WTC11 (cell line): ENCODE measurements at regions not wholly inside any gene's neighbourhood (a gene's known extent, or its start where the extent isn't known, plus 50 kb on each side); places are given as distances from the start of the nearest gene placed in this dataset.
A peak's percentile ranks its signal among the peaks of the same experiment; 100 is the strongest.

Experiments
- ATAC-seq: fragments of 200-7000 bp; cut with Tn5 transposase; 2 replicates; pipeline ENCODE4 v1.10.0; 2021; ENCODE audit warnings: mild to moderate bottlenecking, moderate library complexity
- CTCF ChIA-PET: fragments of 300-600 bp; sonication (Branson Sonifier 250); formaldehyde crosslinking; loops from one replicate; lab custom pipeline; 2021; ENCODE audit warnings: antibody characterized with exemption; lab: Charles Lee
- POLR2A ChIA-PET: fragments of 350-600 bp; sonication (Branson Sonifier 250); formaldehyde crosslinking; loops from one replicate; lab custom pipeline; 2021; ENCODE audit warnings: antibody characterized with exemption; lab: Charles Lee
- DNase-seq: peaks from one replicate; pipeline ENCODE4 v3.0.0; 2021; ENCODE audit warnings: low spot score
- H3K27ac Mint-ChIP-seq: 2 replicates; pipeline ENCODE4 v1.8.0; 2021; ENCODE audit warnings: mixed read lengths
- H3K27me3 Mint-ChIP-seq: 2 replicates; pipeline ENCODE4 v1.8.0; 2021; ENCODE audit warnings: low read depth, mild to moderate bottlenecking, moderate library complexity, mixed read lengths
- H3K36me3 Mint-ChIP-seq: 2 replicates; pipeline ENCODE4 v1.8.0; 2021; ENCODE audit warnings: mixed read lengths
- H3K4me1 Mint-ChIP-seq: 2 replicates; pipeline ENCODE4 v1.8.0; 2022; ENCODE audit warnings: mixed read lengths
- H3K4me3 Mint-ChIP-seq: 2 replicates; pipeline ENCODE4 v1.8.0; 2021; ENCODE audit warnings: mild to moderate bottlenecking, moderate library complexity, mixed read lengths
- H3K9me3 Mint-ChIP-seq: 2 replicates; pipeline ENCODE4 v1.8.0; 2021; ENCODE audit warnings: mixed read lengths
- FOXJ3 ChIP-seq: sonication (generic); formaldehyde crosslinking; IDR thresholded peaks from 2 replicates; pipeline ENCODE4 v1.9.0; 2021; ENCODE audit warnings: missing genetic modification reagents, mild to moderate bottlenecking, borderline replicate concordance
- GABPB1 ChIP-seq: sonication (generic); formaldehyde crosslinking; IDR thresholded peaks from 2 replicates; pipeline ENCODE4 v1.8.1; 2023; ENCODE audit warnings: mild to moderate bottlenecking, missing genetic modification reagents
- JAZF1 ChIP-seq: fragments of 250-450 bp; sonication (Bioruptor Pico); IDR thresholded peaks from 2 replicates; pipeline ENCODE4 v1.9.0; 2021; ENCODE audit warnings: moderate library complexity, mild to moderate bottlenecking, inconsistent platforms
- SMAD3 ChIP-seq: sonication (generic); formaldehyde crosslinking; IDR thresholded peaks from 2 replicates; pipeline ENCODE4 v1.8.0; 2022; ENCODE audit warnings: missing genetic modification reagents, mild to moderate bottlenecking, borderline replicate concordance
- ZNF317 ChIP-seq: sonication (generic); formaldehyde crosslinking; IDR thresholded peaks from 2 replicates; pipeline ENCODE4 v1.8.1; 2023; ENCODE audit warnings: low read depth, mild to moderate bottlenecking, moderate library complexity, missing genetic modification reagents, borderline replicate concordance
- ZNF396 ChIP-seq: fragments of 250-450 bp; sonication (Bioruptor Pico); IDR thresholded peaks from 2 replicates; pipeline ENCODE4 v1.8.0; 2021; ENCODE audit warnings: mild to moderate bottlenecking, moderate library complexity, borderline replicate concordance
- TF ChIP-seq, protein P1 (sequence below): sonication (generic); formaldehyde crosslinking; IDR thresholded peaks from 2 replicates; pipeline ENCODE4 v1.8.0; 2023; ENCODE audit warnings: missing genetic modification reagents
- TF ChIP-seq, protein P2 (sequence below): sonication (generic); formaldehyde crosslinking; IDR thresholded peaks from 2 replicates; pipeline ENCODE4 v1.8.0; 2022; ENCODE audit warnings: mild to moderate bottlenecking, missing genetic modification reagents
- TF ChIP-seq, protein P3 (sequence below): sonication (generic); formaldehyde crosslinking; IDR thresholded peaks from 2 replicates; pipeline ENCODE4 v1.8.1; 2023; ENCODE audit warnings: mild to moderate bottlenecking, missing genetic modification reagents, moderate library complexity
- TF ChIP-seq, protein P4 (sequence below): sonication (generic); formaldehyde crosslinking; IDR thresholded peaks from 2 replicates; pipeline ENCODE4 v1.8.1; 2023; ENCODE audit warnings: mild to moderate bottlenecking, missing genetic modification reagents
- TF ChIP-seq, protein P5 (sequence below): fragments of 250-450 bp; sonication (Bioruptor Pico); IDR thresholded peaks from 2 replicates; pipeline ENCODE4 v2.1.2; 2022; ENCODE audit warnings: mild to moderate bottlenecking, moderate library complexity
- TF ChIP-seq, protein P6 (sequence below): fragments of 250-450 bp; sonication (Bioruptor Pico); IDR thresholded peaks from 2 replicates; pipeline ENCODE4 v1.9.0; 2021; ENCODE audit warnings: mild to moderate bottlenecking, borderline replicate concordance
- TF ChIP-seq, protein P7 (sequence below): sonication (generic); formaldehyde crosslinking; IDR thresholded peaks from 2 replicates; pipeline ENCODE4 v1.8.1; 2023; ENCODE audit warnings: mild to moderate bottlenecking, missing genetic modification reagents, borderline replicate concordance
- TF ChIP-seq, protein P8 (sequence below): sonication (generic); formaldehyde crosslinking; IDR thresholded peaks from 2 replicates; pipeline ENCODE4 v1.8.0; 2022; ENCODE audit warnings: mild to moderate bottlenecking, missing genetic modification reagents

DNA sequence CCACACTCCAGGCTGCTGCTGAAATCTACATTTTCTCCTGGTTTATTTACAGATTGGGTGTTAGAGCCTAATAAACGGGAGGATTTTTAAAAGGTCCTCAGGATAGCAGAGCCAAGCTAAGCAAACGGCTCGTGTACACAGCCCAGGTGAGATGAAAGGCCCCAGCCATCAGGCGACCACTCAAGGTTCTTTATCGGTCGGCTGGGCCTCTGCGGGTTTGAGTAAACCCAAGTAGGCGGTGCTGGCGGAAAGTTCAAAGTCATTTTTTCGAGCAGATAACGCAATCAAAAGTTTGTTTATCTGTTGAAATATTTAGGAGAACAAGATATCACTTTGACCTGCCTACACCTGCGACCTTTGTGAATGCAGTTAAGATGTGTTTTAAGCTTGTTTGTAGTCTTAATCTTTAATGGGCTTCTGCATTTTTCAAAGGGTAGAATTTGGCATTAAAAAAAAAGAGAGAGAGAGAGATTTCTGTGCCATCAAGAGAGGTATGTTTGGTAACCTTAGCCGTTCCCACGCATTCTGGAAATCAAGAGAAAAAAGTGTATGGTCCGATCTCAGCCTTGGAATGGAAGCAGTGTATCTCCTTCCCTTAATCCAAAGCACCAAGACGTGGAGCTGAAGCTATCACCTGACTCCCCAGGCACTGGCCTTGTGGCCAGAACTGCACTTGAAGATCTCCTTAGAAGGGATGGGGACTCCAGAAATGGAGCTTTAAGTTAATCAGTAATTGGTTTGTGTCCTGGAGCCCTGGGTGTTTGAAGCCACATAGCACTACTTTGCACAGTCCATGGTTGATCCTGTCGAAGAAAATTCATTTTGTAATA lies 301.7 kb upstream of the IRX5 start:
- ChIA-PET CTCF (no interaction called here), POLR2A (no interaction called here)
- no peak for DNase-seq
- Mint-ChIP-seq H3K9me3 (no peaks in the 10 kb centered on the region; the same call in 1 of the 2 replicates), H3K4me1 (no peaks in the 10 kb centered on the region; the same call in 1 of the 2 replicates), H3K27ac (no peak overlapping the region), H3K27me3 (peaks cover 18% of the 10 kb centered on the region), H3K36me3 (no peaks in the 10 kb centered on the region), H3K4me3 (no peak overlapping the region)
- TF ChIP-seq, protein P1, sequence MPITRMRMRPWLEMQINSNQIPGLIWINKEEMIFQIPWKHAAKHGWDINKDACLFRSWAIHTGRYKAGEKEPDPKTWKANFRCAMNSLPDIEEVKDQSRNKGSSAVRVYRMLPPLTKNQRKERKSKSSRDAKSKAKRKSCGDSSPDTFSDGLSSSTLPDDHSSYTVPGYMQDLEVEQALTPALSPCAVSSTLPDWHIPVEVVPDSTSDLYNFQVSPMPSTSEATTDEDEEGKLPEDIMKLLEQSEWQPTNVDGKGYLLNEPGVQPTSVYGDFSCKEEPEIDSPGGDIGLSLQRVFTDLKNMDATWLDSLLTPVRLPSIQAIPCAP (CRISPR knock-in tag), result no peak
- TF ChIP-seq GABPB1 (CRISPR knock-in tag), result peak; percentile 86
- TF ChIP-seq ZNF317 (CRISPR knock-in tag), result no peak
- no peak for ATAC-seq

DNA sequence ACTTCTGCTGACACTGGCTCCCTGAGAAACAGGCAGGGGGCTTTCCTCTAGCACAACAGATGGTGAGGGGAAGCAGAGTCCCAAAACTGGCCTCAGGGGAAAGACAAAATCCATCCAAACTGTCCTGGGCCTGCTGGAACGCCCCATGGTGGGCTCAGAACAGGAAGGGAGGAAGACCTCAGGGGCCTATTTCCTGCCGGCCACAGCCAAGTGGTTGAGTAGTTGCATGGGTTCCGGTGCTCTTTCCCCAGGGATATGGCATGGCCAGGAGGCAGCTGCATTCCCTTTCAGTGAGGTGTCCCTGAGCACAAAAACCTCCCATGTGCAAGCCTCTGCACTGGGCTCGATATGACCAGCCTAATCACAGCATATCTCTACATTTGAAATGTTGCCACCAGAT lies 303.0 kb upstream of the IRX5 start:
- POLR2A ChIA-PET, result no interaction called here
- H3K4me1 Mint-ChIP-seq, result no peaks in the 10 kb centered on the region; the same call in 1 of the 2 replicates
- no peaks in the 10 kb centered on the region; the same call in 1 of the 2 replicates for H3K9me3 Mint-ChIP-seq
- ATAC-seq (no peak), DNase-seq (no peak)
- H3K4me3 Mint-ChIP-seq, result no peak overlapping the region
- TF ChIP-seq, protein P2, sequence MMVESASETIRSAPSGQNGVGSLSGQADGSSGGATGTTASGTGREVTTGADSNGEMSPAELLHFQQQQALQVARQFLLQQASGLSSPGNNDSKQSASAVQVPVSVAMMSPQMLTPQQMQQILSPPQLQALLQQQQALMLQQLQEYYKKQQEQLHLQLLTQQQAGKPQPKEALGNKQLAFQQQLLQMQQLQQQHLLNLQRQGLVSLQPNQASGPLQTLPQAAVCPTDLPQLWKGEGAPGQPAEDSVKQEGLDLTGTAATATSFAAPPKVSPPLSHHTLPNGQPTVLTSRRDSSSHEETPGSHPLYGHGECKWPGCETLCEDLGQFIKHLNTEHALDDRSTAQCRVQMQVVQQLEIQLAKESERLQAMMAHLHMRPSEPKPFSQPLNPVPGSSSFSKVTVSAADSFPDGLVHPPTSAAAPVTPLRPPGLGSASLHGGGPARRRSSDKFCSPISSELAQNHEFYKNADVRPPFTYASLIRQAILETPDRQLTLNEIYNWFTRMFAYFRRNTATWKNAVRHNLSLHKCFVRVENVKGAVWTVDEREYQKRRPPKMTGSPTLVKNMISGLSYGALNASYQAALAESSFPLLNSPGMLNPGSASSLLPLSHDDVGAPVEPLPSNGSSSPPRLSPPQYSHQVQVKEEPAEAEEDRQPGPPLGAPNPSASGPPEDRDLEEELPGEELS, result no peak
- TF ChIP-seq ZNF396, result no peak
- TF ChIP-seq, protein P3, sequence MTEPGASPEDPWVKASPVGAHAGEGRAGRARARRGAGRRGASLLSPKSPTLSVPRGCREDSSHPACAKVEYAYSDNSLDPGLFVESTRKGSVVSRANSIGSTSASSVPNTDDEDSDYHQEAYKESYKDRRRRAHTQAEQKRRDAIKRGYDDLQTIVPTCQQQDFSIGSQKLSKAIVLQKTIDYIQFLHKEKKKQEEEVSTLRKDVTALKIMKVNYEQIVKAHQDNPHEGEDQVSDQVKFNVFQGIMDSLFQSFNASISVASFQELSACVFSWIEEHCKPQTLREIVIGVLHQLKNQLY (CRISPR knock-in tag), result no peak
- TF ChIP-seq, protein P4, sequence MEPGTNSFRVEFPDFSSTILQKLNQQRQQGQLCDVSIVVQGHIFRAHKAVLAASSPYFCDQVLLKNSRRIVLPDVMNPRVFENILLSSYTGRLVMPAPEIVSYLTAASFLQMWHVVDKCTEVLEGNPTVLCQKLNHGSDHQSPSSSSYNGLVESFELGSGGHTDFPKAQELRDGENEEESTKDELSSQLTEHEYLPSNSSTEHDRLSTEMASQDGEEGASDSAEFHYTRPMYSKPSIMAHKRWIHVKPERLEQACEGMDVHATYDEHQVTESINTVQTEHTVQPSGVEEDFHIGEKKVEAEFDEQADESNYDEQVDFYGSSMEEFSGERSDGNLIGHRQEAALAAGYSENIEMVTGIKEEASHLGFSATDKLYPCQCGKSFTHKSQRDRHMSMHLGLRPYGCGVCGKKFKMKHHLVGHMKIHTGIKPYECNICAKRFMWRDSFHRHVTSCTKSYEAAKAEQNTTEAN, result no peak
- TF ChIP-seq, protein P5, sequence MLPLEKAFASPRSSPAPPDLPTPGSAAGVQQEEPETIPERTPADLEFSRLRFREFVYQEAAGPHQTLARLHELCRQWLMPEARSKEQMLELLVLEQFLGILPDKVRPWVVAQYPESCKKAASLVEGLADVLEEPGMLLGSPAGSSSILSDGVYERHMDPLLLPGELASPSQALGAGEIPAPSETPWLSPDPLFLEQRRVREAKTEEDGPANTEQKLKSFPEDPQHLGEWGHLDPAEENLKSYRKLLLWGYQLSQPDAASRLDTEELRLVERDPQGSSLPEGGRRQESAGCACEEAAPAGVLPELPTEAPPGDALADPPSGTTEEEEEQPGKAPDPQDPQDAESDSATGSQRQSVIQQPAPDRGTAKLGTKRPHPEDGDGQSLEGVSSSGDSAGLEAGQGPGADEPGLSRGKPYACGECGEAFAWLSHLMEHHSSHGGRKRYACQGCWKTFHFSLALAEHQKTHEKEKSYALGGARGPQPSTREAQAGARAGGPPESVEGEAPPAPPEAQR (CRISPR knock-in tag), result no peak
- TF ChIP-seq FOXJ3 (CRISPR knock-in tag), result no peak
- CTCF ChIA-PET, result no interaction called here
- H3K27ac Mint-ChIP-seq, result no peak overlapping the region
- no peaks in the 10 kb centered on the region for H3K36me3 Mint-ChIP-seq
- peaks cover 16% of the 10 kb centered on the region for H3K27me3 Mint-ChIP-seq

DNA sequence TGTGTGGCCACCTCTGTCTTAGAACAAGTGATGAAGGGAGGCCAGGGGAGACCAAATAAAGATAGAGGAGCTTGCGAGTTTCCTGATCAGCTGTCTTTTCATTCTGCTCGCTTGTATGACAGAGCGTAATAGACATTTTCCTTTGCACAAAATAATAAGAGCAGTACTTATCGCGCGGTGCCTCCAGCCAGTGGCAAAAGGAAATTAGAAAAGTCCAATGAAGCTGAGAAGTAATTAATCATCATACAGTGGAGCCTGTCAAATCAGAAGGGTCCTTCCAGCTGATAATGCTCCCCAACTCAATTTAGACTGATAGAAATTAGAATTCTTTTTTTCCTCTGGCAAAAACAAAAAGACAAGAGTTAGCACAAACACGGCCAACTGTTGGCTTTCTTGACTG lies 307.0 kb upstream of the IRX5 start:
- ChIA-PET CTCF (no interaction called here), POLR2A (no interaction called here)
- H3K4me3 Mint-ChIP-seq, result no peak overlapping the region
- ATAC-seq (no peak), DNase-seq (no peak)
- H3K27me3 Mint-ChIP-seq, result peaks cover 8% of the 10 kb centered on the region
- peaks cover 9% of the 10 kb centered on the region for H3K36me3 Mint-ChIP-seq
- H3K27ac Mint-ChIP-seq, result no peak overlapping the region
- H3K9me3 Mint-ChIP-seq, result peaks cover 14% of the 10 kb centered on the region
- H3K4me1 Mint-ChIP-seq, result no peaks in the 10 kb centered on the region; the same call in 1 of the 2 replicates
- TF ChIP-seq JAZF1 (CRISPR knock-in tag), result no peak
- TF ChIP-seq, protein P6, sequence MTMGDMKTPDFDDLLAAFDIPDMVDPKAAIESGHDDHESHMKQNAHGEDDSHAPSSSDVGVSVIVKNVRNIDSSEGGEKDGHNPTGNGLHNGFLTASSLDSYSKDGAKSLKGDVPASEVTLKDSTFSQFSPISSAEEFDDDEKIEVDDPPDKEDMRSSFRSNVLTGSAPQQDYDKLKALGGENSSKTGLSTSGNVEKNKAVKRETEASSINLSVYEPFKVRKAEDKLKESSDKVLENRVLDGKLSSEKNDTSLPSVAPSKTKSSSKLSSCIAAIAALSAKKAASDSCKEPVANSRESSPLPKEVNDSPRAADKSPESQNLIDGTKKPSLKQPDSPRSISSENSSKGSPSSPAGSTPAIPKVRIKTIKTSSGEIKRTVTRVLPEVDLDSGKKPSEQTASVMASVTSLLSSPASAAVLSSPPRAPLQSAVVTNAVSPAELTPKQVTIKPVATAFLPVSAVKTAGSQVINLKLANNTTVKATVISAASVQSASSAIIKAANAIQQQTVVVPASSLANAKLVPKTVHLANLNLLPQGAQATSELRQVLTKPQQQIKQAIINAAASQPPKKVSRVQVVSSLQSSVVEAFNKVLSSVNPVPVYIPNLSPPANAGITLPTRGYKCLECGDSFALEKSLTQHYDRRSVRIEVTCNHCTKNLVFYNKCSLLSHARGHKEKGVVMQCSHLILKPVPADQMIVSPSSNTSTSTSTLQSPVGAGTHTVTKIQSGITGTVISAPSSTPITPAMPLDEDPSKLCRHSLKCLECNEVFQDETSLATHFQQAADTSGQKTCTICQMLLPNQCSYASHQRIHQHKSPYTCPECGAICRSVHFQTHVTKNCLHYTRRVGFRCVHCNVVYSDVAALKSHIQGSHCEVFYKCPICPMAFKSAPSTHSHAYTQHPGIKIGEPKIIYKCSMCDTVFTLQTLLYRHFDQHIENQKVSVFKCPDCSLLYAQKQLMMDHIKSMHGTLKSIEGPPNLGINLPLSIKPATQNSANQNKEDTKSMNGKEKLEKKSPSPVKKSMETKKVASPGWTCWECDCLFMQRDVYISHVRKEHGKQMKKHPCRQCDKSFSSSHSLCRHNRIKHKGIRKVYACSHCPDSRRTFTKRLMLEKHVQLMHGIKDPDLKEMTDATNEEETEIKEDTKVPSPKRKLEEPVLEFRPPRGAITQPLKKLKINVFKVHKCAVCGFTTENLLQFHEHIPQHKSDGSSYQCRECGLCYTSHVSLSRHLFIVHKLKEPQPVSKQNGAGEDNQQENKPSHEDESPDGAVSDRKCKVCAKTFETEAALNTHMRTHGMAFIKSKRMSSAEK (CRISPR knock-in tag), result no peak
- TF ChIP-seq, protein P7, sequence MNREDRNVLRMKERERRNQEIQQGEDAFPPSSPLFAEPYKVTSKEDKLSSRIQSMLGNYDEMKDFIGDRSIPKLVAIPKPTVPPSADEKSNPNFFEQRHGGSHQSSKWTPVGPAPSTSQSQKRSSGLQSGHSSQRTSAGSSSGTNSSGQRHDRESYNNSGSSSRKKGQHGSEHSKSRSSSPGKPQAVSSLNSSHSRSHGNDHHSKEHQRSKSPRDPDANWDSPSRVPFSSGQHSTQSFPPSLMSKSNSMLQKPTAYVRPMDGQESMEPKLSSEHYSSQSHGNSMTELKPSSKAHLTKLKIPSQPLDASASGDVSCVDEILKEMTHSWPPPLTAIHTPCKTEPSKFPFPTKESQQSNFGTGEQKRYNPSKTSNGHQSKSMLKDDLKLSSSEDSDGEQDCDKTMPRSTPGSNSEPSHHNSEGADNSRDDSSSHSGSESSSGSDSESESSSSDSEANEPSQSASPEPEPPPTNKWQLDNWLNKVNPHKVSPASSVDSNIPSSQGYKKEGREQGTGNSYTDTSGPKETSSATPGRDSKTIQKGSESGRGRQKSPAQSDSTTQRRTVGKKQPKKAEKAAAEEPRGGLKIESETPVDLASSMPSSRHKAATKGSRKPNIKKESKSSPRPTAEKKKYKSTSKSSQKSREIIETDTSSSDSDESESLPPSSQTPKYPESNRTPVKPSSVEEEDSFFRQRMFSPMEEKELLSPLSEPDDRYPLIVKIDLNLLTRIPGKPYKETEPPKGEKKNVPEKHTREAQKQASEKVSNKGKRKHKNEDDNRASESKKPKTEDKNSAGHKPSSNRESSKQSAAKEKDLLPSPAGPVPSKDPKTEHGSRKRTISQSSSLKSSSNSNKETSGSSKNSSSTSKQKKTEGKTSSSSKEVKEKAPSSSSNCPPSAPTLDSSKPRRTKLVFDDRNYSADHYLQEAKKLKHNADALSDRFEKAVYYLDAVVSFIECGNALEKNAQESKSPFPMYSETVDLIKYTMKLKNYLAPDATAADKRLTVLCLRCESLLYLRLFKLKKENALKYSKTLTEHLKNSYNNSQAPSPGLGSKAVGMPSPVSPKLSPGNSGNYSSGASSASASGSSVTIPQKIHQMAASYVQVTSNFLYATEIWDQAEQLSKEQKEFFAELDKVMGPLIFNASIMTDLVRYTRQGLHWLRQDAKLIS (CRISPR knock-in tag), result no peak
- TF ChIP-seq, protein P8, sequence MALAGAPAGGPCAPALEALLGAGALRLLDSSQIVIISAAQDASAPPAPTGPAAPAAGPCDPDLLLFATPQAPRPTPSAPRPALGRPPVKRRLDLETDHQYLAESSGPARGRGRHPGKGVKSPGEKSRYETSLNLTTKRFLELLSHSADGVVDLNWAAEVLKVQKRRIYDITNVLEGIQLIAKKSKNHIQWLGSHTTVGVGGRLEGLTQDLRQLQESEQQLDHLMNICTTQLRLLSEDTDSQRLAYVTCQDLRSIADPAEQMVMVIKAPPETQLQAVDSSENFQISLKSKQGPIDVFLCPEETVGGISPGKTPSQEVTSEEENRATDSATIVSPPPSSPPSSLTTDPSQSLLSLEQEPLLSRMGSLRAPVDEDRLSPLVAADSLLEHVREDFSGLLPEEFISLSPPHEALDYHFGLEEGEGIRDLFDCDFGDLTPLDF (CRISPR knock-in tag), result no peak
- TF ChIP-seq SMAD3 (CRISPR knock-in tag), result no peak
